GM18858 (cell line): ENCODE measurements at regions not wholly inside any gene's neighbourhood (a gene's known extent, or its start where the extent isn't known, plus 50 kb on each side); places are given as distances from the start of the nearest gene placed in this dataset.

Experiments used
- ATAC-seq: cut with Tn5 transposase; IDR thresholded peaks from one replicate; pipeline ENCODE4 v1.9.1; 2021; ENCODE audit not compliant: unreplicated experiment

DNA sequence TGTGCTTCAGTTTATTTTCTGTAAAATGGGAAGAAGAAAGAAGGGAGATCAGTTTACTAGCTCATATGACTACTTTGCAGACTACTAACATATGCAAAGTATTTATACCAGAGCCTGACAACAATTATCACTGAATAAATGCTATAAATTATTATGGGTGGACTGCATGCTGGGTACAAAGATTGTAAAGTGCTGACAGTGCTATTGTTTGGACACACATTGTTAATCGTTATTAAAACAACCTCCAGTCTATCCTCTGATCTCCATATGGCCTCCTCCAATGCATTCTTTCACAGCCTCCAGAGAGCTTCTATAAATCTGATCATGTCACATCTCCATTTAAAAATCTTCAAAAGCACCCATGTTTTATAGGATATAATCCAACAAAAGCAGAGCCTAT lies 90.1 kb upstream of the HS3ST1 start:
- no peak for ATAC-seq

DNA sequence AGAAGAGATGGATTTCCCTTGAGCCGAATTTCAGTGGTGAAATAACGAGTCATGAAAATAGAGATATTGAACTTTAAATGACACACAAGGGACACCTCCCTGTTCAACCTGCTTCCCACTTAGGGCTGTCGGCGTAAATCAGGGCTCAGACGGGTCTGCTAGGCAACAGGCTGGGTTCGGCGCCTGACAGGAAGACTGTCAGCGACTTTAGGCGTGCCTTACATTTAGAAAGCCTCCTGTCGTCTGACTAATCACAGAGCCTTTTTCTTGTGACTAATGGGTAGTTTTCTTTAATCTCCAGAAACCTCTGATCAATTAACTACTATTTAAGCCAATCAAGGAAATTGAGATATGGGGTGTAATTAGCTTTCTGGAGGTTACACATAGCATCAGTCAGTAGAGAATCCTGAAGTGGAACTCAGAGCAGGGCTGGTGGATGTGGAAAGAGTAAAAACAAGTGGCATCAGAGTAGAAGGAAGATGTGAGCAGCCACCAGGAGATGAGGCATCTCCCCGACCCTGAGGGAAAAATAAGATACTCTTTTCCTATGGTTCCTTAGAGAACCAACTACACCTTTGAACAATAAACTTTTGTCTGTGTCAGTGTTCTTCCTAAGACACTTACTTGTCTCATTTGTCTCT lies 86.2 kb upstream of the HS3ST1 start:
- no peak for ATAC-seq

DNA sequence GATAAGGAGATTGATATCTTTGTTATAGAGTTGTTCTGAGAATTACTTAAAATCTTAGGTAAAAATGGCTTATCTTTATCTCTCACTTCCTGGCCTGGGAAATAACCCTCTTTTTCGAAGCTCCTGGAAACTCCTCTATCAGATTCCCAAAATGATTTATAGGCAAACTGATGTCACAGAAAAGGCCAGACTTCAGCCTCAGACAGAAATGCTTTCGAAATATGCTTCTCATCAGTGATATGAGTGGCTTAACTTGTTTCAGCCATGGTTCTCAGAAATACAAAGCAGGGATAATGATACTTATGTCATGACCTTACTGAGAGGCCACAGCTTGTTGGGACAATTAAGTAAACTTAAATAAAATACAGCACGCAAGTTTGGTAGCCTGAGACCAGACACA lies 85.3 kb upstream of the HS3ST1 start:
- no peak for ATAC-seq

DNA sequence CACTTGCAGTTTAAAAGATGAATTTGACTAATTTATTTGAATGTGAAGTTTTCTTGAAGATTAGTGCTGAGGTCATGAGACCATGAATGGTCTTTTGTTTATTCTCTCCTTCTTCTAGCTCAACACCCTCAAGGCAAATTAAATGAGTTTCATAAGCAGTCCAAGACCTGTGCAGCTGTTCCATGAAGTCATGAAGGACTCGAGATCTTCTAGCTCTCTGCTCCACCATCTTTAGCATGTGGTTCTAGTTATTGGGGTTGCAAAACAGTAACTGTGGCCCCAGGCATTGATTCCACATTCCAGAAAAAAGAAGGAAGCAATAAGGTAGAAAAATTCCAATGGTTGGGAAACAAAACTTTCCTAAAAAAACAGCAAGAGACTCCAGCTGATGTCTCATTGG lies 84.2 kb upstream of the HS3ST1 start:
- ATAC-seq = no peak

DNA sequence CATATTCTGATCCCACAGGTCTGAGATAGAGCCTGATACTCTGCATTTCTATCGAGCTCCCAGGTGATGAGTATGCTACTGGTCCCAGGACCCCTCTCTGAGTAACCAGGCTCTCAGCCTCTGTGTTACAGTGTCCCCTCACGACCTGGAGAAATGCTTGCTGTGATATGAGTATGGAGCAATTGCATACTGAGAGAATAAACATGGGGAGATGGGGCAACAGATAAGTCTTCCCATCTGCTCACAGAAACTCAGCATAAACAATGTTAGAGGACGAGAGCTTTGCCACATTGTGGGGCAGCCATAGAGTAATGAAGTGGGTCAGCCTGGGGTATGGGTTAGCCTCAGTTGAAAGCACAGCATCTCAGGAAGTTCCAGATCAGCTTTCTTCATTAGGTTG lies 82.6 kb upstream of the HS3ST1 start:
- no peak for ATAC-seq

DNA sequence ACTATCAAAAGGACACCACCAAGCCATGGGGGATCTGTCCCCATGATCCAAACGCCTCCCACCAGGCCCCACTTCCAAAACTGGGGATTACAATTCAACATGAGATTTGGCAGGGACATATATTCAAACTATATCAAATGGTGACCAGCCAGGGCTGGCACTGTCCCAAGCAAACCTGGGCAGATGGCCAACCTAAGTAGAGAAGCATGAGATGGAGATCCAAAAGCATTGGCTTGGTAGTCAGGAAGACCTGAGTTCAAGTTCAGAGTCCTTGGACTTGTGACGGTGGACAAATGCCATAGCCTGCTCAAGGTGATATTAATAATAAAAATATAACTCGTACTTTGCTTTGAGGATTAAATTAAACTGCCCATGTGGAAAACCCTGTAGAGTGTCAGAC lies 79.2 kb upstream of the HS3ST1 start:
- ATAC-seq = no peak

DNA sequence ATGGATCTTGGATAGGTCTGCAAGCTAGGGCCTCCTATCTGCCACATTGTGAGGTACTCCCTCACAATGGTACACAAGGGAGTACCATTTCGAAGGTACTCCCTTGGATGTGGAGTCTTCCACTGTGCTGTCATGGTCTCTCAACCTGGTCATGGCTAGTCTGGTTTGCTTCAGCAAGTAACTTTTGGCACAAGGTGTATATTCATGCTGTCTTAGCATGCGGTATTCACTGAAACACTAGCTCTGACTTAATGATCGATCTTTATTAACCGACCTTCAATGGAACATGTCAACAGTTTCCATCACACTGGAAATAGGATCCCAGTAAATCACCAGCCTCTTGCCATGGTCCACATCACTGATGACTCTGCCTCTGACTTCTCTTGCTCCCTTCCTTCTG lies 77.5 kb upstream of the HS3ST1 start:
- no peak for ATAC-seq

DNA sequence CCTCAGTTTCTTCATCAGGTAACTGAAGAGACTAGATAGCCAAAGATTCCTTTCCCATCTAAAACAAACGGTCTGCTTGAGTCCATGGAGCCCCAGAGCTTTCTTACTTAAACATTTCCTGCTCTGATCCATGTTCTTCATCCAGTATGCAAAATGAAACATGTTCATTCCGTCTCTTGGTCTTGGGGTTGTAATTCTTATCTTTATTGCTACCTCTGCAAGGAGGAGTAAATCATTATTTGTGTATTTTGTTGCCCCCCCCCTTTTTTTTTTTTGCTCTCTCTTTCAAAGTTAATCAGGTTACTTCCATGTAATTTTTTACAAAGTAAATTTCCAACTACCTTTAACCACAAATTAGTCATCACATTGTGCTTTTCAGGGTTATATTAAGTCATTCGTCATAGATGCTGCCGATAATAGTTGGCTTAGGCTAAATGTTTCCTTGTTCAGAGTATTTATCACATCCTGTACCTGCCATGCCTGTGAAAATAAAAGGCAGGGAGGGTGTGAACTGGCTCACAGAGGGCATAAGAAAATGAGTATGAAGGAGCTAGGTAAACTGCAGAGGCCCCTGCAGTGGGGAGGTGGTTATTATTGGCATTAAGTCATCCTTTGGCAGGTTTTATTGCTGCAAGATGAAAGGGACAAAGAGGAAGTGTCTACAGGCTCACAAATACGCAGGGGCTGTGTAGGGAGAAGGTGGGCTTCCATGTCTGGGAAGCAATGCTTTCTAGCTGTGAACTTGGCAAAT lies 76.7 kb upstream of the HS3ST1 start:
- ATAC-seq = no peak

DNA sequence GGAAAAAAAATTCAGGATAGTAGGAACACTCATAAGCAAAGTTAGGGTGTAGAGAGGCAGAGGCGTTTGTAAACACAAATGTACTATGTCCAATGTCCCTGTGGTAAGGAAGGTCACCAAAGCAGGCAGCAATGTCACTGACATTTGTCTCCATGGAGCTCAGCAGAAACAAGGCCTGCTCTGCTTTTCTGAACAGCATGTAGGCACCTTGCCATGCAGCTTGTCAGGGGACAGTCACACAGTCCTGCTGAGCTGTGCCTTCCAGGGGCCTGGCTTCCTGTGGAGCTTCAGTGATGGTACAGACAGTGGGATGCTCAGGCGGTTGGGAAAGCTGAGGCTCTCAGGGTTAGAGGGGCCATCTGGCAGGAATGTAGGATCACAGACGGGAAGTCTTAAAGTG lies 74.5 kb upstream of the HS3ST1 start:
- no peak for ATAC-seq

DNA sequence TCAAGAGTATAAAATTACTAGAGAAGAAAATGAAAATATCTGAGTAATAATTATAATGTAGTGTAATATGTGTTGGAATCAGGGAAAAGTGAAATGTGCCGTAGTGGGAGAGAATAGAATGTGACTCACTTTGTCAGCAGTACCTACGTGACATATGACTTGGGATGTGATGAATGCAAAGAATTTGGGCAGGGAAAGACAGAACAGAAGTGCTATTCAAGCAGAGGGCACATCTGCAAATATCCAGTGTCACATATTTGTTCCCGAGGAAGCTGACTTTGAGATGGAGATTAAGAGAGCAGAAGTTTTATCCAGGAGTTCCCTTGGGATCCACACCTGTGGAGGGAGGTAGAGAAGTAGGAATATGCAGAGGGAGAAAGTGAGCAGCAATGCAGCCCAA lies 69.3 kb upstream of the HS3ST1 start:
- ATAC-seq = no peak

DNA sequence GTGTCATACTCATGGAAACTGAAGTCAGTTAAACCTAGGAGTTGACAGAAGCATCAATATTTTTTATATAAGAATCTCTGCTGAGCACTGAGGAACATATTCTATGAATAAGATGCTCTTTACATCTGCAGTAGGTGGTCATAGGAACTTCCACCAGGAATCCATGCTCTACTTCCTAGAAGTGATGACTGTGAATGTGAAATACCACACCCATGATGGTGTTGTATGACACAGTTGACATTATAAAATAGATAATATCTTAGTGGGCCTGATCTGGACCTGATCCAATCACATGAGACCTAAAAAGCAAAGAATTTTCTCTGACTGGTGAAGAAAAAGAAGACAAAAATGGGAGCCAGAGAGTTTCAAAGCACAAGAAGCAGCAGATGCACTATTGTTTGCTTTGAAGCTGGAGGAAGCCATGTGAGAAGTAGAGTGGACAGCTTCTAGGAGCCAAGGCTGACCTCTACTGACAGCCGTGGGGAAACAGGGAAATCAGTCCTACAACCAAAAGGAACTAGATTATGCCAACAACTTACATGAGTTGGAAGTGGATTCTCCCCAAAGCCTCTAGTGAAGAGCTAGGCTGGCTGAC lies 68.6 kb upstream of the HS3ST1 start:
- ATAC-seq = no peak

DNA sequence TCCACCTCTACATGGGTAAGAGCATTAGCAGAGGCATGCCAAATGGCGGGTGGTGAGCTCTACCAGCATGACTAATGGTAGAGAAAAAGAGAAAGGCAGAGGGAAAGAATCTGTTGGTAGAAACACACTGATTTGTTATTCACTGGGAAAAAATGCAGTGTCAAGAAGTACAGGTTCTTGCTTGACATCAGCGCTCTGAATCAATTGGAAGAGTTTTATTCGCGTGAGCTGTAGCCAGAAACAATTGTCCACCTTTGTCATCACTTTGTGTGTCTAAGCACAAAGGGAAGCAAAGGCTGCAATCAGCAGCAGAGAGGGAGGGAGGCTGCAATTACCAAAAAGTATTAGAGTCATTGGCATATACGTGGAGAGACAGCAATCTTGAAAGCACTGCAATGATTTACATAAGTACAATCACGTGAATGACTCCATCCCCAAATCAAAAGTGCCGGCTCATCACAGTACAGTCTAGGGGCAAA lies 67.7 kb upstream of the HS3ST1 start:
- ATAC-seq = no peak

DNA sequence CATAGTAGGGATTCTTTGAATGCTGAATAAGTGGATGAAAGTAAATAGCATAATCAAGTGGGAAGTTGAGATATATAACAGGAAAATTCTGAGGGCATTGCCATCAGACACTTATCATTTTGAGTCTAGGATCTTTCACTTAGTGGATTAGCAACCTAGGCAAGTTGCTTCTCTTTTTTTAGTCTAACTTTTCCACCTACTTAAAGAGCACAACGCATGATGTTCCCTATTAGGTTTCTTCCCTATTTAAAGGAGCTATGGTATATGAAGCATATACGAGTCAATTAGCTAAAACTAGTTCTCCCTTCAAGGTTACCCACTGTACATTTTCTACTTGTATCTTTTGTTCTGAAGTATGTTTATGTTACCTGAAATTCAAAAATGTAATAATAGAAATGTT lies 67.1 kb upstream of the HS3ST1 start:
- ATAC-seq = no peak

DNA sequence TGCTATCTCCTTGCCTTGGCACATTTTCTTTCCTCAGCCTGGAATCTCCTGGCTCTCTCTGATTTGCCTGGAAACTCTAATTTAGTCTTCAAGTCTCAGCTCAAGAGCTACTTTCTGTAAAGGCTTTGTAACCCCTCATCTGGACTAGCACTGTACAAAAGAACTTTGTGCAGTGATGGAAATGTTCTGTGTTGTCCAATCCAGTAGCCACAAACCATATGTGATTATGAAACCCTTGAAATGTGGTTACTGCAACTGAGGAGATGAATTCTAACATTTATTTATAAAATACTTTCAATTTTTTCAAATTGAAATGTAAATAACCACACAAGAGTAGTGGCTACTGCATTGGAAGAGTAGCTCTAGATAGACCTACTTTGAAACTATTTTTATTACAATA lies 66.6 kb upstream of the HS3ST1 start:
- ATAC-seq = no peak

DNA sequence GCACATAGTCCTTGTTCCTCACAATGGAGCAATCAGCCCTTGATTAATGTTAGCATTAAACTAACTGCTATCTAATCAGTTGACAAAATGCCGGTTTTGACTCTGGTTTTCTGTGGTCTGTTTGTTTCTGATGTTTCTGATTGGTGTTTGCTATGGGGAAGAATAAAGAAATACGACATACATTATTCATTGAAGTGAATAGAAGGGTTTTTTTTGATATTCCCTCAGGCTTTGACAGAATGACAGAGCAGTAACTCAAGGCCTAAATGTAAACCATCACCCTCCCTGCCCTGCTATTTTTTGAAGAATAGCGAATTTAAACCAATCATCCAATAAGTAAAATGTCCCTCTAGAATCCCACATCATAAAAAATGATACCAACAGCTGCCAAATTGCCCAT lies 65.5 kb upstream of the HS3ST1 start:
- ATAC-seq = no peak

DNA sequence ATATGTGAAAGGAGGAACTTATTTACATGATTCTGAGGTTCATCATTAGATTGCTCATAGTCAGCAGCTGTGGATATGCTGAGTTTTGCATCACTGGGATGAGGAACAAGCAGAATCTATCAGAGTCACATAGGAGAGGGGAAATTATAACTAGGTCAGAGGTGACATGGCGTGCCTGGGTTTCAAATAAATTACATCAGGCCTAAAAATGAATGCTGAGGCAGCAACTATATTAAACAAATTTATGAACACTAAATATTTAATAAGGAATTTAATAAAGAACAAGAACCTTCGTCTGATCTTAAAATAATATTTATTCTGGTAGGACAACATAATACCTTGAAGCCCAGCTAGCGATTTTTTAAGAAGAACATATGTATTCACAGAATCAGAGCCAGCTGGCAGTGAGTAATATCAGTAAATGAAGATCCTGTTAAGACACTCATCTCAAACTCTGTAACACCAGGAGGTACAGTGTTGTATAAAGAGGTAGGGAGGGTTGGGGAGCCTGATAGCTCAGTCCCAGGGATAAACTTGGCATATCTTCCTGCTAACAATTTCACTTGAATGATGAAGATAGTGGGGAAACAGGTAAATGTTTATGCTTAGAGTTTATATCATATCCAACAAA lies 60.9 kb upstream of the HS3ST1 start:
- no peak for ATAC-seq

DNA sequence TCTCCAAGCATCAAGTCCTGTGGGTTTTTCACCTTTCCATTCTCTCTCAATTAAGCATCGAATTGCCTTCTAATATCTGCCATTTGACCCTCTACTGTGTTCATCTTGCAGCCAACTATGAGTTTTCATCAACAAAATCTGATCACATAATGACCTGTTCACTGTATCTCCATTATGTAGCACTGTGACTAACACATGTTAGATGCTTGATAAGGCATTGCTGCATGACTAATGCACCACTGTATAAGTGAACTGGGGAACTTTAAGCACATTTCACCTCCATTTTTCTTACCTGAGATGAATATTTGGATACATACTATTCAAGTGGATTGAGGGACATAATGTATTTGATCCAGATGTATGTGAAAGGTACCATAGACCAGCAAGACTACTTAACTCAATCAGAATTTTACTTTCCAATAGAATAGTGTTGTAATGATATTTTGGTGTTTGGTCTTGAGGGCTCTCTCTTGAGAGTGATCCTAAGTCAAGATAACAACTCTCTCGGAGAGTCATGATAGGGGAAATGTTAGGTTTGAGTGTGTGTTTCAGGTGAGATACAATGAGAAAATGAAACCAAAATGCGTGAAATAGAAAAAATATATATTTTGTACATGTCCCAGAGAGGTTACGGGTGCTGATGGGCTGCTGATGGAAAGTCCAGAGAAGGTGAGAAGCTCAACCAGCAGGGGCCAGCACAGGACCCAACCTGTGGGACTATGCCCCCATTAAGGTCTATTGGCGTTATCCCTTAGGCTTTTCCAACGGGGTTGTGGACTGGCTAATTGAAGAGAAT lies 60.2 kb upstream of the HS3ST1 start:
- ATAC-seq = no peak

DNA sequence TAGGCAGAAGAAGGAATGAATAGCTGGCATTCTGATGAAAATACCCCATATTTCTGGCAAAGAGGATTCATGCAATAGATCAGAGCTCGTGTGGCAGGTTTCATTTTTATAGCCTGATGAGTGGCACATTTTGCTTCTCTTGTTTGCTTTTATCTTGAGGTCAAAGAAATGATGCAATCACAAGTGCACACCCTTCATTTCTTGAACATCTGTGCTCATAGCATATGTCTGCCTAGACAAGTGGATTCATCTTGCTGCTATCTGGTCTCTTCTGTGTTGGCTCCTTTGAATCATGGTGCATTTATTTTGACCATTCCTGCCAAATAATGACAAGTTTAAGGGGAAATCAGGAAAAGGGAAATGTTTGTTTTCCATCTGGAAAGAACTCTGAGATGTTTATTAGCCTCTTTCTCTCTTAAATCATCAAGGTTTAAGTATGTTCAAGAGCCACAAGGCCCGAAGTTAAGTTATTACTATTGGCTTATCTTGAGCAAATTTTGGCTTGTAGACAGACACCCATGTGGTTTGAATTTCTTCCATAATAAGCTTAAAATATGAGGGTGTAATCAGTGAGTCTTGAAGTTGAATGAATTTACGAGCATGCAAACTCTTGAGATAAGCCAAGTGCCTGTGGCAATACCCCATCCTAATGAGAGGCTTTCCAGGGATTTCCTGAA lies 59.3 kb upstream of the HS3ST1 start:
- ATAC-seq = no peak

DNA sequence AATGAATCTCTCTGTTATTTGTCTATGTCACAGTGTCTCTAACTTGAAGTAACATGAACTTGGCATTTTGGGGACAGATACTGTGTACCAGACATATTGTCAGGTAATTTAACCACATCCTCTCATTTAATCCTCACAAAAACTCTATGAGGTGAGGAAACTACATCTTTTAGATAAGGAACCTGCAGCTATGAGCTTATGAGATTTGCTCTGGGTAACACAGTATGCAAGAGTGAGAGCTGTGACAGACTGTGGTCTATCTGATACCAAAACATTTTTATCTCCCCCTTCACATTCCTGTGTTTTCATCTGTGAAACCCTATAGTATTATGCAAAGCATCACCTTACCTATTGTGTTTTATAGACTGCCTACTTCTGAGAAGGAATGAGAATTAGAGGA lies 58.4 kb upstream of the HS3ST1 start:
- ATAC-seq = no peak

DNA sequence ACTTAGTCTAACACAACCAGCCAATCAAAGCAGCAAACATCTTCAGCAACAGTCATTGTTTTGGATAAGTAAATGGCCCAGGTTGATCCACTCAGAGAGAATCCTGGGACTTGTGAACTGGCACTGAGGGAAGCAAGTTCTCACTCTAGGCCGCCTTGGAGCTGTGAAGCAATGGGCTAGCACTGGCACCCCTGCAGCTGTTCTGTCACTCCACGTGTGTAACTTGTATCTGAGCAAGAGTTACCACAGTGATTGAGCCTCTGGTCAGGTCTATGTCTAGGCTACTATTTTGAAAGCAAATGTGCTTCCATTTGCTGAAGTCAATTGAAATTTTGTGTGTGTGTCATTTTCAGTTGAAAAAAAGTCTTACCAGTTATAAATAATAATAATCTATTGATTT lies 57.2 kb upstream of the HS3ST1 start:
- no peak for ATAC-seq

DNA sequence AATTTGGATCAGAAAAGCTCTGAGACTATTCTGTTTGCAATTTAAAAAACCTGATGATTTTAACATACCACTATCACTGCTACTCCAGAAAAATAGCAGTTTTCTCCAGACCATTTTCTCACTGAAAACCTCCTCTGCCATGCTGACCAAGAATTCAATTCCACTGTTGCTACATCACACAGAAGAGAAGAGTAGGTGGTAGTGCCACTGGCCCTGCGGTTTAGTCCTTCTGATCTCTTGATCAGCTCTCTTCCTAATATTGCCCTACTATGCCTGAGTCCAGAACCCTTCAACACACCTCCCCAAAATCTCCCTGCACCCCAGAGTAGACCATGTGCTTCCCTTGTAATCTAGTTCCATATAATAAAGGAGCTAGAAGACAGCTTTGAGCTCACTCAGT lies 55.8 kb upstream of the HS3ST1 start:
- no peak for ATAC-seq
